Right lobe of liver (tissue), 6 donors: ENCODE measurements at regions not wholly inside any gene's neighbourhood (a gene's known extent, or its start where the extent isn't known, plus 50 kb on each side); places are given as distances from the start of the nearest gene placed in this dataset.
A peak's percentile ranks its signal among the peaks of the same experiment; 100 is the strongest.
"Not testable (repeated sequence)": the region's sequence is repeated elsewhere in the genome, so short reads cannot be mapped to it uniquely, and the experiment has no call there.

Experiments
- ATAC-seq, 4 donors: fragments of 200-7000 bp; cut with Tn5 transposase; one replicate each; pipeline ENCODE4 v1.9.1; 2020; ENCODE audit warnings: mild to moderate bottlenecking in 4 of 4, moderate library complexity in 4 of 4
- DNase-seq, 3 donors: peaks; one replicate each; pipeline ENCODE4 v3.0.0-alpha.2; 2020
- H3K27ac ChIP-seq, 3 donors: fragments of 200-600 bp; one replicate each; pipeline ENCODE4 v1.8.0; 2022
- H3K27me3 ChIP-seq, 2 donors: fragments of 200-600 bp; one replicate each; pipeline ENCODE4 v1.8.0; 2022
- H3K36me3 ChIP-seq, 4 donors: fragments of 200-600 bp; sonication (generic) in 1 of 4; one replicate each; pipeline versions ENCODE4 v1.5.1 to v1.8.0; 2017 to 2022; ENCODE audit warnings: control low read depth in 1 of 4
- H3K4me1 ChIP-seq, 4 donors: fragments of 200-600 bp; sonication (generic) in 1 of 4; one replicate each; pipeline versions ENCODE4 v1.5.1 to v1.8.0; 2017 to 2022; ENCODE audit warnings: control low read depth in 1 of 4
- H3K4me3 ChIP-seq, 3 donors: fragments of 200-600 bp; one replicate each; pipeline ENCODE4 v1.8.0; 2022
- H3K9me3 ChIP-seq, 4 donors: fragments of 200-600 bp; sonication (generic) in 1 of 4; one replicate each; pipeline versions ENCODE4 v1.5.1 to v1.8.0; 2017 to 2022; ENCODE audit warnings: control low read depth in 1 of 4
- POLR2A ChIP-seq: fragments of 450-650 bp; IDR thresholded peaks from one replicate; pipeline ENCODE4 v1.6.1; 2017; ENCODE audit warnings: antibody characterized with exemption, mild to moderate bottlenecking
- WGBS: methylation state at CpG from one replicate; pipeline ENCODE4 v1.1.6; 2018; ENCODE audit warnings: low coverage, low lambda C conversion rate; ENCODE audit not compliant: insufficient coverage; ENCODE audit errors: missing lambda C conversion rate; 5-methylcytosine and 5-hydroxymethylcytosine counted together
- intact Hi-C, 2 donors: fragments of 100-400 bp; cut with DNase I; formaldehyde crosslinking; loops; one replicate each; pipeline versions ENCODE4 v1.11.2 to v1.14.1; 2022
- TF ChIP-seq, protein P1 (sequence below), 4 donors: fragments of 200-600 bp in 3 of 4; fragments of 450-650 bp in 1 of 4; IDR thresholded peaks; one replicate each; pipeline versions ENCODE4 v1.5.1 to v1.8.0; 2016 to 2022; ENCODE audit warnings: antibody characterized with exemption in 4 of 4, mild to moderate bottlenecking in 2 of 4
- donor health status: DM: no; HTN: yes; CAD: no.
- donor health status: DM: no; HTN: no; CAD: no.
- donor health status: DM: no; HTN: no; CAD: no.
- donor health status: DM: no; HTN: yes; CAD: no.
- donor health status: DM: no; HTN: yes; CAD: no.

DNA sequence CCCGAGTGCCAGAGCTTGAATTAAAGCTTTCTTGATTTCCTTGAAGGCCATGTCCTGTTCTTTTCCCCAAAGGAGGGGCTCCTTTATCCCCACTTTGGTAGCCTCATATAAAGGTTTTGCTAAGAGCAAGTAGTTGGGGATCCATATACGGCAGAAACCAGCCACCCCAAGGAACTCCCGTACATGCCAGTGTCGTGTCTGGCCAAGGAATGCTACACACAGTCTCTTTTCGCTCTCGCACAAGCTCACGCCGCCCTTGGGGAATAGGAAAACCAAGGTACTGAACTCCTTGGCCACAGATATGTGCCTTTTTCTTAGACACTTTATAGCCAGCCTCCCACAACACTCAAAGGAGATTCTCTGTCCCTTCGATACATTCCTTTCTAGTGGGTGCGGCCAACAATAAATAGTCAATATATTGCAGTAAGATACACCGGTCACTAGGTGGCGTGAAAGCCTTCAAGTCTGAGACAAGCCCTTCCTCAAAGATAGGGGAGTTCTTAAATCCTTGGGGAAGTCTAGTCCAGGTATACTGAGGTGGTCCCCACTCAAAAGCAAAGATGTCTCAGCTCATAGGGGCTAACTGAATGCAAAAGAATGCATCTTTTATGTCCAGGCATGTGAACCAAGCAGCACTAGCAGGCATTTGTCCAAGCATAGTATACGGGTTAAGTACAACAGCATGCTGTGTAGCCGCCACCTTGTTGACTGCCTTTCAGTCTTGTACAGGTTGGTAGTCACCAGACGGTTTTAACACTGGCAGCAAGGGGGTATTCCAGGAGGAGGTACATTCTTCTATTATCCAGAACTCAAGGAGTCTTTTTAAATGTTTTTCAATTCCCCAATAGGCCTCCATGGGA lies 57.8 kb upstream of the XAGE1B start:
- H3K4me1 ChIP-seq: peaks cover 0 to 5% (median 0%) of the 10 kb centered on the region in 4 donors
- TF ChIP-seq, protein P1, sequence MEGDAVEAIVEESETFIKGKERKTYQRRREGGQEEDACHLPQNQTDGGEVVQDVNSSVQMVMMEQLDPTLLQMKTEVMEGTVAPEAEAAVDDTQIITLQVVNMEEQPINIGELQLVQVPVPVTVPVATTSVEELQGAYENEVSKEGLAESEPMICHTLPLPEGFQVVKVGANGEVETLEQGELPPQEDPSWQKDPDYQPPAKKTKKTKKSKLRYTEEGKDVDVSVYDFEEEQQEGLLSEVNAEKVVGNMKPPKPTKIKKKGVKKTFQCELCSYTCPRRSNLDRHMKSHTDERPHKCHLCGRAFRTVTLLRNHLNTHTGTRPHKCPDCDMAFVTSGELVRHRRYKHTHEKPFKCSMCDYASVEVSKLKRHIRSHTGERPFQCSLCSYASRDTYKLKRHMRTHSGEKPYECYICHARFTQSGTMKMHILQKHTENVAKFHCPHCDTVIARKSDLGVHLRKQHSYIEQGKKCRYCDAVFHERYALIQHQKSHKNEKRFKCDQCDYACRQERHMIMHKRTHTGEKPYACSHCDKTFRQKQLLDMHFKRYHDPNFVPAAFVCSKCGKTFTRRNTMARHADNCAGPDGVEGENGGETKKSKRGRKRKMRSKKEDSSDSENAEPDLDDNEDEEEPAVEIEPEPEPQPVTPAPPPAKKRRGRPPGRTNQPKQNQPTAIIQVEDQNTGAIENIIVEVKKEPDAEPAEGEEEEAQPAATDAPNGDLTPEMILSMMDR (IDR thresholded peaks at IDR 0.05): peak; percentile 58 to 69 (median 66)
- no peak for TF ChIP-seq POLR2A
- WGBS: 29% methylated on average over 11 of the region's 15 CpGs
- intact Hi-C loops: no loop called here
- ATAC-seq: peak; percentile 65 to 73 (median 67)
- DNase-seq: no peak
- no peaks in the 10 kb centered on the region for H3K36me3 ChIP-seq
- H3K27me3 ChIP-seq: no peaks in the 10 kb centered on the region
- no peak overlapping the region for H3K4me3 ChIP-seq
- H3K9me3 ChIP-seq: no peaks in the 10 kb centered on the region
- no peak overlapping the region for H3K27ac ChIP-seq

DNA sequence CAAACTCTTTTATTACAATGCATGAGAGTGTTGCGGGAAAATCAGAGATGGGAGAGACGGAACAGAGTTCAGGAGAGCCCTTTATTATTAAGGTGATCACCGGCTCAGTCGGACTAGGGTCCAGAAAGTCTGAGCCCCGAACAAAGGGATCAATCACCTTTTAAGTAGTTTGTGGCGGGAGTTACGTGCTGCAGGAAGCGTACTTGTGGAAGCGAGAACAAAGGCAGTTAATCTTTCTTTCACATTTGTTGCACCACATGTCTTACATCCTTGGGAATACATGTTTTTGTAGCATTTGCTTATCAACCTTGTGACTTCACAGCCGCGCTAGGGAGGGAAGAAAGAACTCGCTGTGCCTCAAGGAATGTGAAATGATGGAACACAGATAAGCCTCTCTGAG lies 51.3 kb upstream of the XAGE1B start:
- 82% methylated on average over 9 of the region's 12 CpGs for WGBS
- H3K36me3 ChIP-seq, H3K4me3 ChIP-seq, H3K4me1 ChIP-seq, ATAC-seq, DNase-seq, H3K27me3 ChIP-seq, H3K27ac ChIP-seq, intact Hi-C loops, H3K9me3 ChIP-seq: not testable (repeated sequence)
